Panc1 (cell line): ENCODE measurements at regions not wholly inside any gene's neighbourhood (a gene's known extent, or its start where the extent isn't known, plus 50 kb on each side); places are given as distances from the start of the nearest gene placed in this dataset.

ENCODE experiments used
- ATAC-seq: fragments of 200-7000 bp; cut with Tn5 transposase; 2 replicates; pipeline ENCODE4 v1.9.1; 2020; ENCODE audit warnings: mild to moderate bottlenecking, moderate library complexity
- BruUV-seq: library from RNA; stranded (reverse); fragments of 400-500 nt; replicated peaks from 2 replicates; lab custom pipeline; 2021; lab: Mats Ljungman, UMichigan
- CTCF ChIA-PET: fragments of 300-600 bp; sonication (Branson Sonifier 250); formaldehyde crosslinking; loops from one replicate; lab custom pipeline; 2022; ENCODE audit warnings: antibody characterized with exemption; lab: Charles Lee
- POLR2A ChIA-PET: fragments of 300-600 bp; sonication (Branson Sonifier 250); formaldehyde crosslinking; loops from one replicate; lab custom pipeline; 2022; ENCODE audit warnings: antibody characterized with exemption; lab: Charles Lee
- DNase-seq: peaks from one replicate; pipeline ENCODE4 v3.0.0-alpha.2; 2010; ENCODE audit warnings: low read depth, low spot score
- H3K27ac ChIP-seq: 2 replicates; pipeline ENCODE4 v1.5.1; 2011; ENCODE audit warnings: mild to moderate bottlenecking, low read length, inconsistent platforms
- H3K27me3 ChIP-seq: fragments of 200-500 bp; sonication (Bioruptor generic); 2 replicates; pipeline ENCODE4 v1.6.0; 2014; ENCODE audit warnings: low read length, inconsistent platforms; ENCODE audit not compliant: control insufficient read depth, insufficient read depth
- H3K36me3 ChIP-seq: fragments of 200-500 bp; sonication (Bioruptor generic); 2 replicates; pipeline ENCODE4 v1.5.1; 2014; ENCODE audit warnings: inconsistent platforms, mild to moderate bottlenecking, low read length, moderate library complexity; ENCODE audit not compliant: control insufficient read depth, insufficient read depth
- H3K4me1 ChIP-seq: 2 replicates; pipeline ENCODE4 v1.5.1; 2011; ENCODE audit warnings: inconsistent platforms, mild to moderate bottlenecking, low read length, moderate library complexity; ENCODE audit not compliant: control insufficient read depth, insufficient read depth
- H3K4me3 ChIP-seq, 2 experiments: 2 replicates each; pipeline ENCODE4 v1.5.1; 2011 to 2012; ENCODE audit warnings: low read depth in 2 of 2, low read length in 2 of 2, mild to moderate bottlenecking in 2 of 2, inconsistent platforms in 1 of 2, moderate library complexity in 1 of 2
- H3K9me3 ChIP-seq: fragments of 200-500 bp; sonication (Bioruptor generic); 2 replicates; pipeline ENCODE4 v1.5.1; 2014; ENCODE audit warnings: low read depth, mild to moderate bottlenecking, inconsistent platforms, low read length, moderate library complexity; ENCODE audit not compliant: control insufficient read depth, insufficient read depth
- POLR2AphosphoS5 ChIP-seq: IDR thresholded peaks from 2 replicates; pipeline ENCODE4 v1.6.1; 2012; ENCODE audit warnings: mild to moderate bottlenecking, low read depth, low read length, moderate library complexity
- SIN3A ChIP-seq: IDR thresholded peaks from 2 replicates; pipeline ENCODE4 v1.6.1; 2012; ENCODE audit warnings: low read depth, mild to moderate bottlenecking, low read length, moderate library complexity, borderline replicate concordance; ENCODE audit not compliant: insufficient read depth
- TCF7L2 ChIP-seq: IDR thresholded peaks from 2 replicates; pipeline ENCODE4 v1.6.1; 2011; ENCODE audit warnings: mild to moderate bottlenecking, low read depth, low read length, inconsistent platforms
- in situ Hi-C: cut with HindIII; loops from 2 replicates; pipeline ENCODE4 v1.10.0; 2016; ENCODE audit warnings: low sequenced_read_pairs, low pct_unique_long_range_greater_than_20kb
- intact Hi-C: fragments of 100-400 bp; cut with micrococcal nuclease; formaldehyde crosslinking; loops from one replicate; pipeline ENCODE4 v1.10.0; 2022; ENCODE audit not compliant: unreplicated experiment
- TF ChIP-seq, protein P1 (sequence below), 2 experiments: IDR thresholded peaks; 2 replicates each; pipeline ENCODE4 v1.6.1; 2011 to 2012; ENCODE audit warnings: low read depth in 2 of 2, control low read depth in 1 of 2, low read length in 1 of 2, mild to moderate bottlenecking in 1 of 2, moderate library complexity in 1 of 2; ENCODE audit not compliant: insufficient read depth in 1 of 2
- TF ChIP-seq, protein P2 (sequence below): fragments of 450-650 bp; IDR thresholded peaks from 2 replicates; pipeline ENCODE4 v1.5.1; 2017; ENCODE audit warnings: mild to moderate bottlenecking

DNA sequence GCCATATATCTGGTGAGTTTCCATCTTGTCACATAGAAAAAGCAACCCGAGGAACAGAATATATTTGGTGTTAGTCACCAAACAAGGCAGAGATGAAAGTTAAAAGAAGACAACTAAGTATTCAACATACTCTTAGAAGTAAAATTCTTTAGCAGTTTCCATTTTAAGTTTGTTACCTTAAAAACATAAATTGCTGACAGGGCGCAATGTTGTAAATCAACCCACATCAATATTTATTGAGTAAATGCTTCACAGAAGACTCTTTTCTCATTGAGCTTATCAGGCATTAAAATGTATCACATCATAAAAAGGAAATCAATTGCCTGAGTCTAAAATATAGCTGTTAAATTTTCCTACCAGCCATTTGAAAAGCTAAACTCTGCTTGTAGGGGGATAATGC, 603.0 kb downstream of the FBXO15 start:
- ATAC-seq (no peak), DNase-seq (no peak)
- Histone ChIP-seq H3K4me3 (no peak overlapping the region), H3K9me3 (no peaks in the 10 kb centered on the region), H3K36me3 (no peaks in the 10 kb centered on the region), H3K27me3 (no peaks in the 10 kb centered on the region; the same call in 1 of the 2 replicates), H3K27ac (no peak overlapping the region), H3K4me1 (no peaks in the 10 kb centered on the region)
- ChIA-PET POLR2A (no interaction called here), CTCF (no interaction called here)
- no TSS peak for BruUV-seq
- TF ChIP-seq, protein P1, sequence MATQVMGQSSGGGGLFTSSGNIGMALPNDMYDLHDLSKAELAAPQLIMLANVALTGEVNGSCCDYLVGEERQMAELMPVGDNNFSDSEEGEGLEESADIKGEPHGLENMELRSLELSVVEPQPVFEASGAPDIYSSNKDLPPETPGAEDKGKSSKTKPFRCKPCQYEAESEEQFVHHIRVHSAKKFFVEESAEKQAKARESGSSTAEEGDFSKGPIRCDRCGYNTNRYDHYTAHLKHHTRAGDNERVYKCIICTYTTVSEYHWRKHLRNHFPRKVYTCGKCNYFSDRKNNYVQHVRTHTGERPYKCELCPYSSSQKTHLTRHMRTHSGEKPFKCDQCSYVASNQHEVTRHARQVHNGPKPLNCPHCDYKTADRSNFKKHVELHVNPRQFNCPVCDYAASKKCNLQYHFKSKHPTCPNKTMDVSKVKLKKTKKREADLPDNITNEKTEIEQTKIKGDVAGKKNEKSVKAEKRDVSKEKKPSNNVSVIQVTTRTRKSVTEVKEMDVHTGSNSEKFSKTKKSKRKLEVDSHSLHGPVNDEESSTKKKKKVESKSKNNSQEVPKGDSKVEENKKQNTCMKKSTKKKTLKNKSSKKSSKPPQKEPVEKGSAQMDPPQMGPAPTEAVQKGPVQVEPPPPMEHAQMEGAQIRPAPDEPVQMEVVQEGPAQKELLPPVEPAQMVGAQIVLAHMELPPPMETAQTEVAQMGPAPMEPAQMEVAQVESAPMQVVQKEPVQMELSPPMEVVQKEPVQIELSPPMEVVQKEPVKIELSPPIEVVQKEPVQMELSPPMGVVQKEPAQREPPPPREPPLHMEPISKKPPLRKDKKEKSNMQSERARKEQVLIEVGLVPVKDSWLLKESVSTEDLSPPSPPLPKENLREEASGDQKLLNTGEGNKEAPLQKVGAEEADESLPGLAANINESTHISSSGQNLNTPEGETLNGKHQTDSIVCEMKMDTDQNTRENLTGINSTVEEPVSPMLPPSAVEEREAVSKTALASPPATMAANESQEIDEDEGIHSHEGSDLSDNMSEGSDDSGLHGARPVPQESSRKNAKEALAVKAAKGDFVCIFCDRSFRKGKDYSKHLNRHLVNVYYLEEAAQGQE (IDR thresholded peaks at IDR 0.05; ENCODE audit: insufficient read depth in 1 of 2, low read depth in 2 of 2, low read length in 1 of 2): no peak
- no peak for TF ChIP-seq TCF7L2
- TF ChIP-seq, protein P2, sequence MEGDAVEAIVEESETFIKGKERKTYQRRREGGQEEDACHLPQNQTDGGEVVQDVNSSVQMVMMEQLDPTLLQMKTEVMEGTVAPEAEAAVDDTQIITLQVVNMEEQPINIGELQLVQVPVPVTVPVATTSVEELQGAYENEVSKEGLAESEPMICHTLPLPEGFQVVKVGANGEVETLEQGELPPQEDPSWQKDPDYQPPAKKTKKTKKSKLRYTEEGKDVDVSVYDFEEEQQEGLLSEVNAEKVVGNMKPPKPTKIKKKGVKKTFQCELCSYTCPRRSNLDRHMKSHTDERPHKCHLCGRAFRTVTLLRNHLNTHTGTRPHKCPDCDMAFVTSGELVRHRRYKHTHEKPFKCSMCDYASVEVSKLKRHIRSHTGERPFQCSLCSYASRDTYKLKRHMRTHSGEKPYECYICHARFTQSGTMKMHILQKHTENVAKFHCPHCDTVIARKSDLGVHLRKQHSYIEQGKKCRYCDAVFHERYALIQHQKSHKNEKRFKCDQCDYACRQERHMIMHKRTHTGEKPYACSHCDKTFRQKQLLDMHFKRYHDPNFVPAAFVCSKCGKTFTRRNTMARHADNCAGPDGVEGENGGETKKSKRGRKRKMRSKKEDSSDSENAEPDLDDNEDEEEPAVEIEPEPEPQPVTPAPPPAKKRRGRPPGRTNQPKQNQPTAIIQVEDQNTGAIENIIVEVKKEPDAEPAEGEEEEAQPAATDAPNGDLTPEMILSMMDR: no peak
- TF ChIP-seq POLR2AphosphoS5: no peak
- TF ChIP-seq SIN3A: no peak
- in situ Hi-C loops: no loop called here
- intact Hi-C loops: no loop called here

DNA sequence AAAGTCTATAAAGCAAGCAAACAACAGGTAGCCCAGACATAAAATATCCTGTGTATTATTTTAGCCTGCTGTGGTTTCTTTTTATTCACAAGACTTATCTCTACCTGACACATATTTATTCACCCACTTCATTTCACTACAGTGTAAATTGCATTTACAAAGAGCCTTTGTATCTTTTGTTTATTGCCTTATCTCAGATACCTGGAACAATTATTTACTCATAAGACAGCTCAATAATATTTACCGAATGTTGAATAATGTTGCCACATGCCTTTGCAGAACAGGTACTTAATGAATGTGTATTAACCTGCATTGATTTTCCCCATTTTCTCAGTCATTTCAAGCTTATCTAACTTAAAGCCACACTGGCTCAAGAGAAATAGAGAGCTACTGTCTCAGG, 603.6 kb downstream of the FBXO15 start:
- Histone ChIP-seq H3K4me3 (no peak overlapping the region), H3K4me1 (no peaks in the 10 kb centered on the region), H3K9me3 (no peaks in the 10 kb centered on the region), H3K27me3 (no peaks in the 10 kb centered on the region; the same call in 1 of the 2 replicates), H3K36me3 (no peaks in the 10 kb centered on the region), H3K27ac (no peak overlapping the region)
- DNase-seq: no peak
- in situ Hi-C loops: no loop called here
- intact Hi-C loops: no loop called here
- no peak for ATAC-seq
- ChIA-PET CTCF (no interaction called here), POLR2A (no interaction called here)
- BruUV-seq: no TSS peak
- TF ChIP-seq, protein P2: no peak
- TF ChIP-seq SIN3A (no peak), POLR2AphosphoS5 (no peak), TCF7L2 (no peak)
- TF ChIP-seq, protein P1 (IDR thresholded peaks at IDR 0.05; ENCODE audit: insufficient read depth in 1 of 2, low read depth in 2 of 2, low read length in 1 of 2): no peak
